ENCODE measurements at regions not wholly inside any gene's neighbourhood (a gene's known extent, or its start where the extent isn't known, plus 50 kb on each side); places are given as distances from the start of the nearest gene placed in this dataset.

DNA sequence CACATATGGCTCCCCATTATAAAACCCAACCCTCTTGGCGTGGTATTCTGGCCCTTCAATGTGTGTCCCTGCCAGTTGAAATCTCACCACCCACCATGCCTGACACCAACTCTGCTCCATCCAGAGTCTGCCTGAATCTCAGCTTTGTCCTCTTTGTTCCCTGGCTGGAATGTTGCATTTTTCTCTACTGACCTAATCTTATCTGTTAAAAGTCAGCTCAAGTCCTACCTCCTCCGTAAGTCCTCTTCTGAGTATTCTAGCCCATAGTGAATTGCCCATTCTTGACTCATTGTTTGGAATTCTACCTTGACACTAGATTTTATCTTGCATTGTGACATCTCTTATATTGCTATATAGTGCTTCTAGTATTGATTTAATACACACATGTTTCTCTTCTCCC, 207.1 kb upstream of the VLDLR start:
- TF ChIP-seq EP300 (IDR thresholded peaks at IDR 0.05; ENCODE audit: borderline replicate concordance) (no peak), FOXM1 (IDR thresholded peaks at IDR 0.05; ENCODE audit: borderline replicate concordance, low read depth) (no peak), ZBTB7A (IDR thresholded peaks at IDR 0.05; ENCODE audit: low read depth) (no peak), RAD21 (IDR thresholded peaks at IDR 0.05; ENCODE audit: low read depth) (no peak), CEBPB (IDR thresholded peaks at IDR 0.05) (no peak), TAF1 (IDR thresholded peaks at IDR 0.05; ENCODE audit: low read depth) (no peak)
- TF ChIP-seq, protein P1, sequence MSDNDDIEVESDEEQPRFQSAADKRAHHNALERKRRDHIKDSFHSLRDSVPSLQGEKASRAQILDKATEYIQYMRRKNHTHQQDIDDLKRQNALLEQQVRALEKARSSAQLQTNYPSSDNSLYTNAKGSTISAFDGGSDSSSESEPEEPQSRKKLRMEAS (IDR thresholded peaks at IDR 0.05) = no peak
- TF ChIP-seq, protein P2, sequence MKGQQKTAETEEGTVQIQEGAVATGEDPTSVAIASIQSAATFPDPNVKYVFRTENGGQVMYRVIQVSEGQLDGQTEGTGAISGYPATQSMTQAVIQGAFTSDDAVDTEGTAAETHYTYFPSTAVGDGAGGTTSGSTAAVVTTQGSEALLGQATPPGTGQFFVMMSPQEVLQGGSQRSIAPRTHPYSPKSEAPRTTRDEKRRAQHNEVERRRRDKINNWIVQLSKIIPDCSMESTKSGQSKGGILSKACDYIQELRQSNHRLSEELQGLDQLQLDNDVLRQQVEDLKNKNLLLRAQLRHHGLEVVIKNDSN (IDR thresholded peaks at IDR 0.05) = no peak

DNA sequence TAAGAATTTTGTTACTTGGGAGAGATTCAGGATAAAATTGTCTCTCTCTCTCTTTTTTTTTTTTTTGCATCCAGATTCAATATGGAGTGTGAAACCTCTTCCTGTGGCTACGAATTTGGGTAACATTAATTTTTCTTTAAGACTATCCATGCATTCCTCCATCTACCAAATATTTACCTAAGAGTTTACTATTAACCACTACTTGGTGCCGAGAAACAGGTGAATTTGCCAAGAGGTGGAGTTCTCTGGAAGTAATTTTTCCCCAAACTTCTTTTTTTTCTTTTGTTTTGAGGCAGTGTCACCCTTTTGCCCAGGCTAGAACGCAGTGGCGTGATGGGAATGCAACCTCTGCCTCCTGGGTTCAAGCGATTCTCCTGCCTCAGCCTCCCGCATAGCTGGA, 206.3 kb upstream of the VLDLR start:
- TF ChIP-seq, protein P3, sequence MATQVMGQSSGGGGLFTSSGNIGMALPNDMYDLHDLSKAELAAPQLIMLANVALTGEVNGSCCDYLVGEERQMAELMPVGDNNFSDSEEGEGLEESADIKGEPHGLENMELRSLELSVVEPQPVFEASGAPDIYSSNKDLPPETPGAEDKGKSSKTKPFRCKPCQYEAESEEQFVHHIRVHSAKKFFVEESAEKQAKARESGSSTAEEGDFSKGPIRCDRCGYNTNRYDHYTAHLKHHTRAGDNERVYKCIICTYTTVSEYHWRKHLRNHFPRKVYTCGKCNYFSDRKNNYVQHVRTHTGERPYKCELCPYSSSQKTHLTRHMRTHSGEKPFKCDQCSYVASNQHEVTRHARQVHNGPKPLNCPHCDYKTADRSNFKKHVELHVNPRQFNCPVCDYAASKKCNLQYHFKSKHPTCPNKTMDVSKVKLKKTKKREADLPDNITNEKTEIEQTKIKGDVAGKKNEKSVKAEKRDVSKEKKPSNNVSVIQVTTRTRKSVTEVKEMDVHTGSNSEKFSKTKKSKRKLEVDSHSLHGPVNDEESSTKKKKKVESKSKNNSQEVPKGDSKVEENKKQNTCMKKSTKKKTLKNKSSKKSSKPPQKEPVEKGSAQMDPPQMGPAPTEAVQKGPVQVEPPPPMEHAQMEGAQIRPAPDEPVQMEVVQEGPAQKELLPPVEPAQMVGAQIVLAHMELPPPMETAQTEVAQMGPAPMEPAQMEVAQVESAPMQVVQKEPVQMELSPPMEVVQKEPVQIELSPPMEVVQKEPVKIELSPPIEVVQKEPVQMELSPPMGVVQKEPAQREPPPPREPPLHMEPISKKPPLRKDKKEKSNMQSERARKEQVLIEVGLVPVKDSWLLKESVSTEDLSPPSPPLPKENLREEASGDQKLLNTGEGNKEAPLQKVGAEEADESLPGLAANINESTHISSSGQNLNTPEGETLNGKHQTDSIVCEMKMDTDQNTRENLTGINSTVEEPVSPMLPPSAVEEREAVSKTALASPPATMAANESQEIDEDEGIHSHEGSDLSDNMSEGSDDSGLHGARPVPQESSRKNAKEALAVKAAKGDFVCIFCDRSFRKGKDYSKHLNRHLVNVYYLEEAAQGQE (IDR thresholded peaks at IDR 0.05; ENCODE audit: low read depth) = no peak
- TF ChIP-seq EGR1 (IDR thresholded peaks at IDR 0.05) (no peak), TEAD4 (IDR thresholded peaks at IDR 0.05) (no peak), EP300 (IDR thresholded peaks at IDR 0.05; ENCODE audit: borderline replicate concordance) (no peak), RAD21 (IDR thresholded peaks at IDR 0.05; ENCODE audit: low read depth) (no peak)
- TF ChIP-seq, protein P1 (IDR thresholded peaks at IDR 0.05) = no peak

DNA sequence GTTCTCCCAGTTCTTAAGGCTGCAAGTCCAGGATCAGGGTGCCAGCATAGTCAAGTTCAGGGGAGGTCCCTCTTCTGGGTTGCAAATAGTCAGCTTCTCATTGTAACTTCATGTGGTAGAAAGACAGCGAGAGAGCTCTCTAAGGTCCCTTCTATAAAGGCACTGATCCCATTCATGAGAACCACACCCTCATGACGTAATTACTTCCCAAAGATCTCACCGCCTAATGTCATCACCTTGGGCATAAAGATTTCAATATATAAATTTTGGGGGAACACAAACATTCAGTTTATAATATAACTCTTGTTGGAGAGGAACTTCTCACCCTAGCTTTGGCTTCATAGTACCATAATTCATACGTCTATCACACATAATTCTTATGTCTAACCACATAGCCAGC, 203.9 kb upstream of the VLDLR start:
- TF ChIP-seq NFIC (IDR thresholded peaks at IDR 0.05) = no peak
- no peak for TF ChIP-seq FOXM1 (IDR thresholded peaks at IDR 0.05; ENCODE audit: borderline replicate concordance, low read depth)
- no peak for TF ChIP-seq TCF12 (IDR thresholded peaks at IDR 0.05; ENCODE audit: low read depth)
- TF ChIP-seq, protein P1 (IDR thresholded peaks at IDR 0.05) = no peak
- no peak for TF ChIP-seq CREB1 (IDR thresholded peaks at IDR 0.05; ENCODE audit: low read depth)
- no peak for TF ChIP-seq TEAD4 (IDR thresholded peaks at IDR 0.05)
- no peak for TF ChIP-seq CEBPB (IDR thresholded peaks at IDR 0.05)
- TF ChIP-seq, protein P2 (IDR thresholded peaks at IDR 0.05) = no peak
- TF ChIP-seq EP300 (IDR thresholded peaks at IDR 0.05; ENCODE audit: borderline replicate concordance) = no peak

DNA sequence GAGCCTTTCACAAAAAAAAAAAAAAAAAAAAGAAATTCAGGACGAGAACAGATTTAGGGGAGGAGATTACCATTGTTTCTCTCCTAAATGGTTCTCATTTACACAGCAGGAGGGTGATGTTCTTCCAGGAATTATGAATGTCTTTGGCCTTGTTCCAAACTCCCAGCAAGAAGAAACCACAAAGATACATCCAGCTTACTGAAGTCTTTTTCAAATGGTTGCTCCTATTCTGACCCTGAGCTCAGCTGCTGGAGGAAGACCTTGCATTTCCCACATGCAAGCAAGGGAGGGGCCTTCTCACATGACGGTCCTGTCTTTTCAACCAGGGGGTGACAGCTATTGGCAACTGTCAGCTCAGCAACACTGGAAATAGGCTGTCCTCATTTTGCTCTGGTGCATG, 203.0 kb upstream of the VLDLR start:
- TF ChIP-seq TAF1 (IDR thresholded peaks at IDR 0.05; ENCODE audit: low read depth) = no peak
- peak; percentile 62; the same call in 1 of the 2 replicates for TF ChIP-seq TCF12 (IDR thresholded peaks at IDR 0.05; ENCODE audit: low read depth)
- TF ChIP-seq, protein P2 (IDR thresholded peaks at IDR 0.05) = 0 out of 2 replicates have a peak, but pooled peaks have one; percentile 10
- no peak for TF ChIP-seq YY1 (IDR thresholded peaks at IDR 0.05; ENCODE audit: low read depth)
- TF ChIP-seq RAD21 (IDR thresholded peaks at IDR 0.05; ENCODE audit: low read depth) = peak; percentile 15; the same call in 1 of the 2 replicates
- no peak for TF ChIP-seq EGR1 (IDR thresholded peaks at IDR 0.05)
- peak; percentile 56; the same call in 1 of the 2 replicates for TF ChIP-seq EP300 (IDR thresholded peaks at IDR 0.05; ENCODE audit: borderline replicate concordance)
- peak; percentile 97 for TF ChIP-seq NFIC (IDR thresholded peaks at IDR 0.05)
- 0 out of 2 replicates have a peak, but pooled peaks have one; percentile 44 for TF ChIP-seq CEBPB (IDR thresholded peaks at IDR 0.05)
- TF ChIP-seq TEAD4 (IDR thresholded peaks at IDR 0.05) = peak; percentile 75

DNA sequence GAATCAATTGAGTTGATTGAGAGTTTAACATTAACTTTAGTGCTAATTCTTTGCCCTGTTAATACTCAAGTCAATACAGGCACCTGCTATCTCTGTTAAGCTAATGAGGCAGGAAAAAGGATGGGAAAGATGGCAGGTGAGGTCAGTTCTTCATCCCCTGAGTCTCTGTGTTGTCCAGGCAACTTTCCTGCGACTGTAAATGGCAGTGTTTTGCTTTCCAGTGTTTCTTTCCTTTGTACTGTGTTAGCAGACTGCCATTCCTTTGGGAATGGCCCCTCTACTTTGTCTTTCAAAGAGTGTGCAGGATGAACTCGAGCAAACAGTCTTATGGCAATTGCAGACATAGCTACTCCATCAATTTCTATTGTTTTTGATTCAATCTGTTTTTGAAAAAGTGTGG, 202.2 kb upstream of the VLDLR start:
- TF ChIP-seq FOXM1 (IDR thresholded peaks at IDR 0.05; ENCODE audit: borderline replicate concordance, low read depth) (no peak), TAF1 (IDR thresholded peaks at IDR 0.05; ENCODE audit: low read depth) (no peak), EGR1 (IDR thresholded peaks at IDR 0.05) (no peak), TCF12 (IDR thresholded peaks at IDR 0.05; ENCODE audit: low read depth) (no peak), NFIC (IDR thresholded peaks at IDR 0.05) (no peak), CEBPB (IDR thresholded peaks at IDR 0.05) (no peak), TEAD4 (IDR thresholded peaks at IDR 0.05) (no peak), ZBTB7A (IDR thresholded peaks at IDR 0.05; ENCODE audit: low read depth) (no peak)

DNA sequence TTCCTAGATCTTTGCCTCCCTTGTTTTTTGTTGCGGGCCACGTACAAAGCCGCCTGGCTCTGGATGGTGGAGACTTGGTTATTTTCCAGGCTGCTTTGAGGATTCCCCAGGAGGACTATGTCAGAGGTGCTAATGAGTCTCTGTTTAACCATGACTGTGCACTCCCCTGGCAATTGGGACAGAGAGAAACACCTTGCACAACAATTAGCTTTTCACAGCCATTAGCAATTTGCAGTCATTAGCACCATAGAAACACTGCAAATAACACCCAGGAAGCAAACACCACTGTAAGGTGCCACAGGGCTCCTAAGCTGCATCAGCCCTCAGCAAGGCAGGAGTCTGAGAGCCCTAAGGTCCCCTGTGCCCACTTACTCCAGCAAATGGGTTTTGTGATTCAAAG, 201.0 kb upstream of the VLDLR start:
- TF ChIP-seq TEAD4 (IDR thresholded peaks at IDR 0.05) (no peak), YY1 (IDR thresholded peaks at IDR 0.05; ENCODE audit: low read depth) (no peak), TAF1 (IDR thresholded peaks at IDR 0.05; ENCODE audit: low read depth) (no peak), CREB1 (IDR thresholded peaks at IDR 0.05; ENCODE audit: low read depth) (no peak)
- TF ChIP-seq, protein P3 (IDR thresholded peaks at IDR 0.05; ENCODE audit: low read depth) = no peak
